Stimulated activated CD8-positive, alpha-beta memory T cell treated with anti-CD3 and anti-CD28 coated beads, Interleukin-2, amount 100 ng/mL, for 1 hour (primary cell): ENCODE measurements at regions not wholly inside any gene's neighbourhood (a gene's known extent, or its start where the extent isn't known, plus 50 kb on each side); places are given as distances from the start of the nearest gene placed in this dataset.
"Not testable (repeated sequence)": the region's sequence is repeated elsewhere in the genome, so short reads cannot be mapped to it uniquely, and the experiment has no call there.

ENCODE experiments used
- DNase-seq, 2 donors: peaks; one replicate each; pipeline ENCODE4 v3.0.0-alpha.2; 2020; ENCODE audit warnings: low read depth in 2 of 2

GRCh38 chr4:53716471-53717063 is 125.3 kb upstream of the LNX1 start:
- no peak for DNase-seq

DNA sequence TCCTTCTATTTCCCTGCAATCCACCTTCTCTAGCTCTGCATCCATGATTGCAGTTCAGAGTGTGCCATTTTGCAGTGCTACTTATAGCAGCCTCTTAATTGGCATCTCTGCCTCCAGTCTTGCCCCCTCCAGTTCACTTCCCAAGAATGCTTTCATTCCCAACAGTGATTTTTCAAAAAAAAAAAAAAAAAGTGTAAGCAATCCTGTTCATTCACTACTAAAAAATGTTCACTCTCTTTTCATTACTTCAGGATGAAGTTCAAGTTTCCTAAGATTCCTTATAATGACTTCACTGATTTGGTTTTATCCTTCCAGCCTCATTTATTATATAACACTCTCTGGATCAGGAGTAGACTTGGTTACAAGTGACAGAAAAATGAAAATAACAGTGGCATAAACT is 124.7 kb upstream of the LNX1 start:
- DNase-seq = no peak

- DNase-seq = no peak
Measured at GRCh38 chr4:53714236-53715140, 123.2 kb upstream of the LNX1 start.

DNA sequence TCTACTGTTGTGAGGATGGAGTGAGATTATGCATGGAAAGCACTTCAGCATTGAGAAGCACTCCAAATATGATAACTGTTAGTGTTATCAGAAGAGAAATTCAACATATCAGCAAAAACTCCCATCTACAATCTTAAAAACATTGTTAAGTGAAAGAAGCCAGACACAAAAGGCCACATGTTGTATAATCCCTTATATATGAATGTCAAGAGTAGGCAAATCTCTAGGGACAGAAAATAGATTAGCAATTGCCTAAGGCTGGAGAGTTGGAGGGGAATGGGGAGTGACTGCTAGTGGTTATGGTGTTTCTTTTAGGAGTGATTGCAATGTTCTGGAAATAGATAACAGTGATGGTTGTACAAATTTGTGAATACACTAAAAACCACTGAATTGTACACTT is 122.5 kb upstream of the LNX1 start:
- DNase-seq = no peak

GRCh38 chr4:53713296-53713695 is 122.0 kb upstream of the LNX1 start:
- DNase-seq = no peak

- no peak for DNase-seq
Measured at GRCh38 chr4:53712408-53713020, 121.2 kb upstream of the LNX1 start.

DNA sequence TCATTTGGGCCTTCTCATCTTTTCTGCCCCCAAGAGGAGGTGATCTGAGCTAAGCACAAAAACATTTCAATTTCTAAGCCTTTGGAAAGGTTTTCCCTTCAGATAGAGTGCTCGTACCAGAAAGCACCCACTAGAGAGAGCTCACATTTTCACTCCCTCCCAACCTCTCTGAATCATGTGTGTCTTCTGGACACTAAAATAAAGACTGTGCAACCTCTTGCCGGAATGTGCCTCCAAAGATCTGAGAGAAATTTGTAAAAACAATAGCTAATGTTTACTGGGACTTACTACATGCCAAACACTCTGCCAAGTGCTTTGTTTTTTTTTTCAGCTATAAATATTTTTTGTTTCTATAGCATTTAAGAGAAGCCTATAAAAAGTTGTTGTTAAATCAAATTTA is 120.6 kb upstream of the LNX1 start:
- DNase-seq = no peak

GRCh38 chr4:53709693-53710092 is 118.4 kb upstream of the LNX1 start:
- no peak for DNase-seq

DNA sequence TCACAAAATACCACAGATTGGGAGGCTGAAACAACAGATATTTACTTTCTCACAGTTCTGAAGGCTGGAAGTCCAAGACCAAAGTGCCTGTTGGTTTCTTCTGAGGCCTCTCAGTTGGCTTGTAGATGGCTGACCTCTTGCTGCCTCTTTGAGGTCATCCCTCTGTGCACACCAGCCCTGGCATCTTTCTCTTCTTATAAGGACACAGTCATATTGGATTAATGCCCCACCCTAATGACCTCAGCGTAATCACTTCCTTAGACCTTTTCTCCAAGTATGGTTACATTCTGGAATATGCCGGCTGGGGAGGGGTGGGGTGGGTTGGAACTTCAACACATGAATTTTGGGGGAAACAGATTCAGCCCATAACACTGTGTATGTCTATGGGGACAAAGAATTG is 116.2 kb upstream of the LNX1 start:
- no peak for DNase-seq

- DNase-seq = no peak
Measured at GRCh38 chr4:53706422-53707032, 115.2 kb upstream of the LNX1 start.

DNA sequence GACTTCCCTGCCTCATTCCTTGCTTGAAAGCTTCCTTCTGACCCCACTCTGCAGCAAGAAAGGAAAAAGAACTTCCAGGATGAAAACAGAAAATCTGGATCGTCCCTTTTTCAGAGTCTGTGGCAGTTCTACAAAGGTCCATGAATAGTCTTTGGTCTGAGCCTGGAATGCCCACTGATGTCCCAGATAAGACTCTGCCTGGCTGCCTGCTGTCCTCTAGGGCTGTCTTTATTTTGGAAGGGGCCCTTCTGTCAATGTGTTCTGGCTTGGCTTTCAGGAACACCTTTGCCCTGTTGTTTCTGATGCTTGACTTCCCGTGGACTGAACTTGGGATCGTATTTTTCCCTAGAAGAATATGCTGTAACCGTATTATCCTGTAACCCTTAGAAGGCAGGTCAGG is 114.7 kb upstream of the LNX1 start:
- no peak for DNase-seq

DNA sequence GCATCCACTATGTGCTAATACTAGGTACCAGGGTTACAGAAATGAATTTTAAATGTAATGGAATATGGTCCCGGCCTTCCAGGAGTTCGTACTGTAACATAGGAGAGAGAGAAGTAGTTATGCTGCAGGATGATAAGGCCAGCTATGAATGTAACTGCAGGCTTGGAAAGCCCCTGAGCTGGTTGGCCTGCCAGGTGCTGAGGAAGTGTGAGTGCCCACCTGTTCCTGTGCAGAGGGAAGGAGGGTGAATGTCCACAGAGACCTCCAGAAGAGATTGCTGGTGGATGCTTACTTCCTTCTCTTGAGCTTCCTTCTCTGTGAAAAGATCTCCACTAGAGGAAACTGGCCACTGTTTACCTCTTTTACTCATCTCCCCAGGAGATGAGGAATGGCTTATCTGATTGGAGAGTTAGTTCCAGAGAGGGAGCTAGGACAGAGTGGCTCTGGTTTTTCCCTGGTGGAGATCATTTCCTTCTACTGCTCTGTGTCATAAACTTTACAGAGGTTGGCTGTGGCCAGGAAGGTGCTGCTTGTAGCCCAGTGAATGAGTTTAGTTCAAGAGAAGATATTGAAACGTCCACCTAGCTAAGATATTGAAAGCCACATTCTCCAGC is 114.0 kb upstream of the LNX1 start:
- DNase-seq = no peak

DNA sequence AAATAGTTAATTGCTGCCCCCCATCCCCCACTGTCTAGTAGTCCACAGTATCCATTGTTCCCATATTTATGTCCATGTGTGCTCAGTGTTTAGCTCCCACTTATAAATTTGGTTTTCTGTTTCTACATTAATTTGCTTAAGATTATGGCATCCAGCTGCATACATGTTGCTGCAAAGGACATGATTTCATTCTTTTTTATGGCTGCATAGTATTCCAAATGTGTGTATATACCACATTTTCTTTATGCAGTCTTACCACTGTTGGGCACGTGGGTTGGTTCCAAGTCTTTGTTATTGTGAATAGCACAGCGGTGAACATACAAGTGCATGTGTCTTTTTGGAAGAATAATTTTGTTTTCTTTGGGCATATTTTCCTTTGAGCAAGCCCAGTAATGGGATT is 113.0 kb upstream of the LNX1 start:
- no peak for DNase-seq

GRCh38 chr4:53703267-53703655 is 112.0 kb upstream of the LNX1 start:
- DNase-seq = no peak

GRCh38 chr4:53702334-53703266 is 111.3 kb upstream of the LNX1 start:
- DNase-seq = no peak

- DNase-seq = not testable (repeated sequence)
Measured at GRCh38 chr4:53701260-53701659, 110.0 kb upstream of the LNX1 start.

GRCh38 chr4:53699310-53699709 is 108.0 kb upstream of the LNX1 start:
- DNase-seq = not testable (repeated sequence)

DNA sequence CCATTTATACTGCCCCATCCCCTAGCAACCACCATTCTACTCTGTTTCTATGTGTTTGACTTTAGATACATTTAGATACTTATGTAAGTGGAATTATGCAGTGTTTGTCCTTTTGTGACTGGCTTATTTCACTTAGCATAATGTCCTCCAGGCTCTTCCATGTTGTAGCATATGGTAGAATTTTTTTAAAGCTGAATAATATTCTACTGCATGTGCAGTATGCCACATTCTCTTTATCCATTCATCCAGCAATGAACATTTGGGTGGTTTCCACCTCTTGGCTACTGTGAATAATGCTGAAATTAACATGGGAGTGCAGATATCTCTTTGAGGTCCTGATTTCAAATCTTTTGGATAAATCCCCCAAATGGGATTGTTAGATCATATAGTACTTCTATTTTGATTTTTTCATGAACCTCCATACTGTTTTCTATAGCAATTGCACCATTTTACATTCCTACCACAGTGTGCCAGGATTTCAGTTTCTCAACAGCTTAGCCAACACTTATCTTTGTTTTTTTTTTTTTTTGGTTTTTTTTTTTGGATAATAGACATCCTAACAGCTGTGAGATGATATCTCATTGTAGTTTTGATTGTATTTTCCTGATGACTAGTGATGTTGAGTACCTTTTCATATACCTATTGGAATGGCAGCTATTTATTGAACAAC is 105.9 kb upstream of the LNX1 start:
- no peak for DNase-seq

DNA sequence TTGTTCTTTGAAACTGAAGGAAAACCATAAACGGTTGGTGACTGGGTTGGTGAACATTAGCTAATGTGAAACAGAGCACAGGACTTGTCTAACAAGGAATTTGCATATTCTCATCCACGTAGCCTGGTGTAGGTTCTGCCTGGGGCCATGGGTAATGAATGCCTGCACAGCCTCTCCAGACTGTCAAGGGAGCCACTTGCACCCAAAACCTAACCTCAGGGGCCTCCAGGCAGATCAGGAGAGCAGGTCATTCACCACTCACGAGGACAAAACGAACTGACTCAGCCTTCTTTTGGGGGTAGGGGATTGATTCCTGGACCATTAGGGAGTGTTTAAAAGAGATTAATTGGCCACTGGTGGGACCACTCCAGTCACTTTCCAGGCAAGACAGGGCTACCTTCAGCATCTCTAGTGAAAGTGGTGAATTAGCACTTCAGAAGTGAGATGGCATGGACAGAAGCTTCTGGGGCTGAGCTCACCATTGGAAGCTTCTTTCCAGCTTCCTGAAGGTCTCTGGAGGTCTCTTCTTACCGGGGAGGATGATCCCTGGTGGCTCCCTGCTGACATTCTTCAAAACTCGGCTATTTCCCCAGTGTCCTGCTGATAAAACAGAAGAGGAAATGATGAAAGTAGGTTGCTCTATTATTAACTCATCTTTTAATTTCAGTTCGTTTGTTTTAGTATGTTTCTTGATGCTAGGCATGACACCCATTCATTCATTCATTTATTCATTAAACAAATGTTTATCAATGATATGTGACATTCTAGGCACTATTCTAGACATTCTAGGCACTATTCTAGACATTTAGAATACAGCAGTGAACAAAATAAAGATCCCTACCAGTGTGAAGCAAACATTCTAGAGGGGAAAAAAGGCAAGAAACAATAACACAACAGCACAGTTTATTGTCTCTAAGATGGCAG is 104.5 kb upstream of the LNX1 start:
- DNase-seq = no peak
